ENCODE measurements at regions not wholly inside any gene's neighbourhood (a gene's known extent, or its start where the extent isn't known, plus 50 kb on each side); places are given as distances from the start of the nearest gene placed in this dataset.

DNA sequence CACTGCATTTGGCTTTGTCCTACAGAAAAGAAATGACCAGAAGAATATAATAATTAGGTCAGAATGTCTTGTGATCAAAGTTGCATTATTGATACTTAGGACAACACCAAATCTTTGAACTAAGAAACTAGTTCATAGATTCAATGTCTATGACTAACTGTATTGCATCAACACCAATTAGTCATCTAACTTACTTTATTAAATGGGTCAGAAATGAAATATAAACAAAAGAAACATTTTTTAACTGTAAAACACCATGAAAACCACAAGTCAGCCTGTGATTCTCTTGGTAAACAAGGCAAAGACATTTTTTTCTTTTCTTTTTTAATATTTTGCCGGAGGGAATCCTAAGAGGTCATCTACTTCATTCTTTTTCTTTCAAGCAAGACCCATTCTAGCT, 114.1 kb upstream of the HDDC2 start:
- Mint-ChIP-seq H3K27ac (no peak overlapping the region), H3K36me3 (ENCODE audit: insufficient read depth in 1 of 3, low read depth in 3 of 3) (peaks cover 0 to 5% (median 5%) of the 10 kb centered on the region in 3 experiments; a peak in 4 of 7 replicates), H3K4me3 (no peak overlapping the region), H3K4me1 (peaks cover 2 to 4% of the 10 kb centered on the region in 2 experiments), H3K27me3 (ENCODE audit: low read depth) (no peaks in the 10 kb centered on the region; the same call in 1 of the 2 replicates), H3K9me3 (peaks cover 5 to 15% of the 10 kb centered on the region in 2 experiments; a peak in 4 of 5 replicates)
- H2AFZ ChIP-seq (ENCODE audit: low read length) = no peak overlapping the region
- H3K56ac ChIP-seq (ENCODE audit: insufficient read length, low read depth, low read length) = no peak overlapping the region
- H3K27me3 ChIP-seq (ENCODE audit: insufficient read depth, low read length) = no peaks in the 10 kb centered on the region
- H3K79me2 ChIP-seq (ENCODE audit: insufficient read depth, low read length) = no peaks in the 10 kb centered on the region
- H4K20me1 ChIP-seq (ENCODE audit: control insufficient read depth, insufficient read depth, insufficient read length) = no peaks in the 10 kb centered on the region
- H2BK120ac ChIP-seq (ENCODE audit: low read depth, low read length, poor library complexity, severe bottlenecking) = no peak overlapping the region
- H3K79me1 ChIP-seq (ENCODE audit: insufficient read depth, low read depth, low read length, poor library complexity, severe bottlenecking) = no peaks in the 10 kb centered on the region
- H3K27ac ChIP-seq (ENCODE audit: insufficient read length, low read depth, low read length) = no peak overlapping the region
- no peaks in the 10 kb centered on the region for H3K4me1 ChIP-seq (ENCODE audit: insufficient read depth, low read length)
- no peaks in the 10 kb centered on the region for H3K9me3 ChIP-seq (ENCODE audit: control insufficient read depth, low read depth, low read length)
- DNase-seq = no peak
- no peak overlapping the region for H3K23ac ChIP-seq (ENCODE audit: insufficient read length, low read depth, low read length)
- H2BK5ac ChIP-seq (ENCODE audit: insufficient read length, low read length) = no peak overlapping the region
- no peaks in the 10 kb centered on the region for H3K23me2 ChIP-seq (ENCODE audit: insufficient read length, low read depth, low read length, poor library complexity, severe bottlenecking)
- H2AK5ac ChIP-seq (ENCODE audit: insufficient read length, low read length) = no peak overlapping the region
- no peak overlapping the region for H3T11ph ChIP-seq (ENCODE audit: low read length)
- H3K4ac ChIP-seq (ENCODE audit: low read depth, low read length) = no peak overlapping the region
- no peak overlapping the region for H4K5ac ChIP-seq (ENCODE audit: insufficient read length, low read depth, low read length)
- H4K8ac ChIP-seq (replicated peaks; ENCODE audit: insufficient read length, low read depth, low read length) = no peak overlapping the region
- H3K14ac ChIP-seq (ENCODE audit: insufficient read depth, low read length) = no peak overlapping the region
- H2BK20ac ChIP-seq (ENCODE audit: low read depth, low read length, poor library complexity, severe bottlenecking) = no peak overlapping the region
- H3K9ac ChIP-seq (ENCODE audit: extremely low read depth, insufficient read length, low read length) = no peak overlapping the region
- WGBS (ENCODE audit: extremely low coverage, insufficient read length, low lambda C conversion rate) = no CpG with 5 or more reads among the region's 1 CpG
- H3K18ac ChIP-seq (ENCODE audit: insufficient read length, low read depth, low read length) = no peak overlapping the region
- H2BK12ac ChIP-seq (ENCODE audit: insufficient read length, low read depth, low read length) = no peak overlapping the region
- TF ChIP-seq, protein P1, sequence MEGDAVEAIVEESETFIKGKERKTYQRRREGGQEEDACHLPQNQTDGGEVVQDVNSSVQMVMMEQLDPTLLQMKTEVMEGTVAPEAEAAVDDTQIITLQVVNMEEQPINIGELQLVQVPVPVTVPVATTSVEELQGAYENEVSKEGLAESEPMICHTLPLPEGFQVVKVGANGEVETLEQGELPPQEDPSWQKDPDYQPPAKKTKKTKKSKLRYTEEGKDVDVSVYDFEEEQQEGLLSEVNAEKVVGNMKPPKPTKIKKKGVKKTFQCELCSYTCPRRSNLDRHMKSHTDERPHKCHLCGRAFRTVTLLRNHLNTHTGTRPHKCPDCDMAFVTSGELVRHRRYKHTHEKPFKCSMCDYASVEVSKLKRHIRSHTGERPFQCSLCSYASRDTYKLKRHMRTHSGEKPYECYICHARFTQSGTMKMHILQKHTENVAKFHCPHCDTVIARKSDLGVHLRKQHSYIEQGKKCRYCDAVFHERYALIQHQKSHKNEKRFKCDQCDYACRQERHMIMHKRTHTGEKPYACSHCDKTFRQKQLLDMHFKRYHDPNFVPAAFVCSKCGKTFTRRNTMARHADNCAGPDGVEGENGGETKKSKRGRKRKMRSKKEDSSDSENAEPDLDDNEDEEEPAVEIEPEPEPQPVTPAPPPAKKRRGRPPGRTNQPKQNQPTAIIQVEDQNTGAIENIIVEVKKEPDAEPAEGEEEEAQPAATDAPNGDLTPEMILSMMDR (conservative IDR thresholded peaks at IDR 0.05) = no peak
- H2BK15ac ChIP-seq (ENCODE audit: low read depth, low read length) = no peak overlapping the region
- H4K91ac ChIP-seq (ENCODE audit: insufficient read length, low read depth, low read length) = no peak overlapping the region
- H3K4me2 ChIP-seq (ENCODE audit: insufficient read depth, insufficient read length, low read length) = no peak overlapping the region
